CD4-positive, alpha-beta T cell (primary cell): ENCODE measurements at regions not wholly inside any gene's neighbourhood (a gene's known extent, or its start where the extent isn't known, plus 50 kb on each side); places are given as distances from the start of the nearest gene placed in this dataset.

ENCODE experiments used
- ATAC-seq: fragments of 200-7000 bp; cut with Tn5 transposase; one replicate; pipeline ENCODE4 v1.10.0; 2022; ENCODE audit warnings: mild to moderate bottlenecking; ENCODE audit not compliant: poor library complexity
- CTCF ChIA-PET: fragments of 350-600 bp; sonication (Branson Sonifier 250); formaldehyde crosslinking; loops from one replicate; lab custom pipeline; 2021; ENCODE audit warnings: antibody characterized with exemption, inconsistent platforms; lab: Charles Lee
- POLR2A ChIA-PET: fragments of 350-600 bp; sonication (Branson Sonifier 250); formaldehyde crosslinking; loops from one replicate; lab custom pipeline; 2021; ENCODE audit warnings: antibody characterized with exemption, inconsistent platforms; lab: Charles Lee
- DNase-seq, 14 experiments: peaks; one replicate each; pipeline ENCODE4 v3.0.0-alpha.2; 2013 to 2020; ENCODE audit warnings: mixed read lengths in 2 of 14
- H3K27ac ChIP-seq, 2 donors: one replicate each; pipeline versions ENCODE4 v1.5.1 to v1.7.0; 2013; ENCODE audit warnings: low read length in 2 of 2, low read depth in 1 of 2, mild to moderate bottlenecking in 1 of 2
- H3K27me3 ChIP-seq, 2 experiments: 1 replicate in 1 of 2; 2 replicates in 1 of 2; pipeline versions ENCODE4 v1.6.1 to v1.7.0; 2013; ENCODE audit warnings: low read length in 2 of 2, control low read depth in 1 of 2, mild to moderate bottlenecking in 1 of 2, moderate library complexity in 1 of 2; ENCODE audit not compliant: insufficient read depth in 2 of 2, control insufficient read depth in 1 of 2
- H3K36me3 ChIP-seq: one replicate; pipeline ENCODE4 v1.6.1; 2013; ENCODE audit warnings: low read length, control low read depth; ENCODE audit not compliant: insufficient read depth
- H3K4me1 ChIP-seq: one replicate; pipeline ENCODE4 v1.6.1; 2013; ENCODE audit warnings: low read length, control low read depth; ENCODE audit not compliant: insufficient read depth
- H3K4me3 ChIP-seq: one replicate; pipeline ENCODE4 v1.5.1; 2013; ENCODE audit warnings: mild to moderate bottlenecking, low read length, moderate library complexity
- H3K9me3 ChIP-seq, 2 experiments: 1 replicate in 1 of 2; 2 replicates in 1 of 2; pipeline versions ENCODE4 v1.6.1 to v1.7.0; 2013; ENCODE audit warnings: low read length in 2 of 2, mild to moderate bottlenecking in 2 of 2, control low read depth in 1 of 2, moderate library complexity in 1 of 2; ENCODE audit not compliant: control insufficient read depth in 1 of 2, insufficient read depth in 1 of 2
- H3K27ac Mint-ChIP-seq: one replicate; pipeline ENCODE4 v1.8.0; 2020; ENCODE audit warnings: mixed read lengths
- H3K27me3 Mint-ChIP-seq: one replicate; pipeline ENCODE4 v1.8.0; 2021; ENCODE audit warnings: mixed read lengths
- H3K36me3 Mint-ChIP-seq: one replicate; pipeline ENCODE4 v1.8.0; 2021; ENCODE audit warnings: low read depth, mixed read lengths
- H3K4me1 Mint-ChIP-seq: one replicate; pipeline ENCODE4 v1.8.0; 2021; ENCODE audit warnings: low read depth, mixed read lengths
- H3K4me3 Mint-ChIP-seq: one replicate; pipeline ENCODE4 v1.8.0; 2020; ENCODE audit warnings: mild to moderate bottlenecking, mixed read lengths
- H3K9me3 Mint-ChIP-seq: one replicate; pipeline ENCODE4 v1.8.0; 2020; ENCODE audit warnings: mixed read lengths
- intact Hi-C, 2 experiments: fragments of 100-400 bp; cut with DNase I in 1 of 2; cut with micrococcal nuclease in 1 of 2; formaldehyde crosslinking; loops; one replicate each; pipeline versions ENCODE4 v1.15.1 to v1.9.0; 2023 to 2025; cut with DNase I, micrococcal nuclease
- TF ChIP-seq, protein P1 (sequence below): fragments of 200-600 bp; IDR thresholded peaks from one replicate; pipeline ENCODE4 v1.8.0; 2022; ENCODE audit warnings: antibody characterized with exemption, mild to moderate bottlenecking

DNA sequence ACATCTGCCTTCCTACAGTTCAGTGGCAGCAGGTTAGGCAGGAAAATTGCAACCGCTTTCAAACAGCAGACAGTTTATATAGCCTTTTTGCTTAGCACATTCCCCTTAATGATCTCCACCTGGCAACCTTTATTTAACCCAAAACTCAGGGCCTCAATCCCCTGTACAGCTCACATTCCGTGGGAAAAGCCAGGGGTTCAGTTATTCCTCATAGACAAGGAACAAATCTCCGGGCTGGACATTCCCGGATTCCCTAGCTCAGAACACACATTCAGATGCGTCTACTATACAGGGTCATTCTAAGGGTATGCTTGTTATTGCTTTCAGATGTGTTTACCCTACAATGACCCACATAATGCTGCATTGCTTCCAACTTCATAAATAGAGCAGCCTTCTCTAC lies 73.8 kb upstream of the DCN start:
- H3K27me3 Mint-ChIP-seq: peaks cover 39% of the 10 kb centered on the region
- H3K27ac Mint-ChIP-seq: no peak overlapping the region
- ChIA-PET POLR2A (no interaction called here), CTCF (no interaction called here)
- no peaks in the 10 kb centered on the region for H3K36me3 Mint-ChIP-seq
- H3K4me3 Mint-ChIP-seq: no peak overlapping the region
- Histone ChIP-seq H3K4me1 (no peaks in the 10 kb centered on the region), H3K4me3 (no peak overlapping the region), H3K36me3 (no peaks in the 10 kb centered on the region), H3K9me3 (no peaks in the 10 kb centered on the region), H3K27me3 (no peaks in the 10 kb centered on the region), H3K27ac (no peak overlapping the region)
- DNase-seq (no peak), ATAC-seq (no peak)
- intact Hi-C loops: no loop called here
- TF ChIP-seq, protein P1, sequence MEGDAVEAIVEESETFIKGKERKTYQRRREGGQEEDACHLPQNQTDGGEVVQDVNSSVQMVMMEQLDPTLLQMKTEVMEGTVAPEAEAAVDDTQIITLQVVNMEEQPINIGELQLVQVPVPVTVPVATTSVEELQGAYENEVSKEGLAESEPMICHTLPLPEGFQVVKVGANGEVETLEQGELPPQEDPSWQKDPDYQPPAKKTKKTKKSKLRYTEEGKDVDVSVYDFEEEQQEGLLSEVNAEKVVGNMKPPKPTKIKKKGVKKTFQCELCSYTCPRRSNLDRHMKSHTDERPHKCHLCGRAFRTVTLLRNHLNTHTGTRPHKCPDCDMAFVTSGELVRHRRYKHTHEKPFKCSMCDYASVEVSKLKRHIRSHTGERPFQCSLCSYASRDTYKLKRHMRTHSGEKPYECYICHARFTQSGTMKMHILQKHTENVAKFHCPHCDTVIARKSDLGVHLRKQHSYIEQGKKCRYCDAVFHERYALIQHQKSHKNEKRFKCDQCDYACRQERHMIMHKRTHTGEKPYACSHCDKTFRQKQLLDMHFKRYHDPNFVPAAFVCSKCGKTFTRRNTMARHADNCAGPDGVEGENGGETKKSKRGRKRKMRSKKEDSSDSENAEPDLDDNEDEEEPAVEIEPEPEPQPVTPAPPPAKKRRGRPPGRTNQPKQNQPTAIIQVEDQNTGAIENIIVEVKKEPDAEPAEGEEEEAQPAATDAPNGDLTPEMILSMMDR: no peak
- H3K4me1 Mint-ChIP-seq: no peaks in the 10 kb centered on the region
- no peaks in the 10 kb centered on the region for H3K9me3 Mint-ChIP-seq

DNA sequence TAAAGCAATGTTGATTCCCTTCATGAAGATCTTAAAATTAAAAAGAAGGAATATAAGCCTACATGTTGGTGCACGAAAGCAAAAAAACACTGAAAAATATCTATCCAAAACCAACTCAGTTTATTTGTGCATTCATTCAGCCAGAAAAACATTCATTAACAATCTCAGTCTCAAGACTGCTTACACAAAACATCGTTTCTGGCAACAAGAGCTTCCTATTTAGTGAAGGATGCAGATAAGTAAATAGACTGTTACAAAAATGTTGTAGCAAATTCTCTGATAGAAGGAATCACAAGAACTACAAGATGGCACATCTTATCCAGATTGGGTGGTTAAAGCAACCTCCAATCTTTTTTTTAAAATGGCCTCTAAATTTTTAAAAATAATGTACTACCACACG lies 69.7 kb upstream of the DCN start:
- Histone ChIP-seq H3K9me3 (no peaks in the 10 kb centered on the region), H3K36me3 (no peaks in the 10 kb centered on the region), H3K4me3 (no peak overlapping the region), H3K4me1 (no peaks in the 10 kb centered on the region), H3K27ac (no peak overlapping the region), H3K27me3 (no peaks in the 10 kb centered on the region)
- H3K36me3 Mint-ChIP-seq: no peaks in the 10 kb centered on the region
- peaks cover 33% of the 10 kb centered on the region for H3K27me3 Mint-ChIP-seq
- H3K9me3 Mint-ChIP-seq: no peaks in the 10 kb centered on the region
- H3K4me3 Mint-ChIP-seq: no peak overlapping the region
- intact Hi-C loops: no loop called here
- ChIA-PET POLR2A (no interaction called here), CTCF (interaction anchor here (1.2 kb wide), 1 partner anchor 17 kb away, joined by 3 read pairs; no protein-coding TSS in a partner anchor)
- no peaks in the 10 kb centered on the region for H3K4me1 Mint-ChIP-seq
- TF ChIP-seq, protein P1: no peak
- ATAC-seq (no peak), DNase-seq (no peak)
- no peak overlapping the region for H3K27ac Mint-ChIP-seq

DNA sequence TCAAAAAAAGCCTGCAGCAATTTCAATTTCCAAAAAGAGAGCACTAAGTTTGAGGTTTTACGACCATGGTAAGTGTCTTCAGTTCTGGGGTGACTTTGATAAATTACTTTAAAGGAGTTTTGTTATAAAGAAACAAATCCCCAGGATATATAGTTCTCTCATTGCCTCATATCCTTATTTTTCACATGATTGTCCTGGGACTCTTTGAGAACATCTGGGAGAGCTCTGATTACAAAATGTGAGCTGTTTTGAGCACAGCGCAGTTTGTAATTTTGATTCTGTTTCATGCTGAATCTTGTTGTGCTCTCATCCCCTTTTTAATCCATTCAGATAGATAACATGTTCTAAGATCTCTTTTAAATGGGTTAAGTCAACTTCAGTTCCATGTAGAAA lies 67.7 kb upstream of the DCN start:
- CTCF ChIA-PET: no interaction called here
- H3K9me3 ChIP-seq: no peaks in the 10 kb centered on the region
- no peaks in the 10 kb centered on the region for H3K4me1 Mint-ChIP-seq
- no peak overlapping the region for H3K4me3 Mint-ChIP-seq
- DNase-seq: no peak
- TF ChIP-seq, protein P1: no peak
- POLR2A ChIA-PET: no interaction called here
- H3K27ac Mint-ChIP-seq: no peak overlapping the region
- peaks cover 17% of the 10 kb centered on the region for H3K27me3 Mint-ChIP-seq
- no peaks in the 10 kb centered on the region for H3K27me3 ChIP-seq
- H3K27ac ChIP-seq: no peak overlapping the region
- intact Hi-C loops: no loop called here
- ATAC-seq: no peak
- no peak overlapping the region for H3K4me3 ChIP-seq
- H3K4me1 ChIP-seq: no peaks in the 10 kb centered on the region
- no peaks in the 10 kb centered on the region for H3K36me3 Mint-ChIP-seq
- no peaks in the 10 kb centered on the region for H3K9me3 Mint-ChIP-seq
- H3K36me3 ChIP-seq: no peaks in the 10 kb centered on the region
